DLD1 (cell line): ENCODE measurements at regions not wholly inside any gene's neighbourhood (a gene's known extent, or its start where the extent isn't known, plus 50 kb on each side); places are given as distances from the start of the nearest gene placed in this dataset.
"Not testable (repeated sequence)": the region's sequence is repeated elsewhere in the genome, so short reads cannot be mapped to it uniquely, and the experiment has no call there.

Source experiments
- in situ Hi-C: cut with HindIII; loops from 2 replicates; pipeline ENCODE4 v1.10.0; 2017; ENCODE audit warnings: low sequenced_read_pairs

DNA sequence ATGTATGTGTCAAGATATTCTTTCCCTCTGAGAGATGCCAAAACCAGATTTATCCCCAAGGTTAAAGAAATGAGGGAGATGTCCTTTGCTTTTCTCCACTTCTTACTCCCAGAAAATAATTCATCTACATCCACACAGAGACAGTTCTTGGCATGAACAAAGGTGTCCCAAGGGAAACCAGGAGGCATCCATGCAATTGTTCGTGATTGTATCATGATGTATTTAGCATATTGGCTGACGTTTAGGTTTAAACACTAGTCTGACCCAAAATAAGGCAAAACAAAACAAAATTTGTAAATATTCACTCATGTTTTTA lies 223.9 kb downstream of the C7orf25 start:
- in situ Hi-C loops, result no loop called here

DNA sequence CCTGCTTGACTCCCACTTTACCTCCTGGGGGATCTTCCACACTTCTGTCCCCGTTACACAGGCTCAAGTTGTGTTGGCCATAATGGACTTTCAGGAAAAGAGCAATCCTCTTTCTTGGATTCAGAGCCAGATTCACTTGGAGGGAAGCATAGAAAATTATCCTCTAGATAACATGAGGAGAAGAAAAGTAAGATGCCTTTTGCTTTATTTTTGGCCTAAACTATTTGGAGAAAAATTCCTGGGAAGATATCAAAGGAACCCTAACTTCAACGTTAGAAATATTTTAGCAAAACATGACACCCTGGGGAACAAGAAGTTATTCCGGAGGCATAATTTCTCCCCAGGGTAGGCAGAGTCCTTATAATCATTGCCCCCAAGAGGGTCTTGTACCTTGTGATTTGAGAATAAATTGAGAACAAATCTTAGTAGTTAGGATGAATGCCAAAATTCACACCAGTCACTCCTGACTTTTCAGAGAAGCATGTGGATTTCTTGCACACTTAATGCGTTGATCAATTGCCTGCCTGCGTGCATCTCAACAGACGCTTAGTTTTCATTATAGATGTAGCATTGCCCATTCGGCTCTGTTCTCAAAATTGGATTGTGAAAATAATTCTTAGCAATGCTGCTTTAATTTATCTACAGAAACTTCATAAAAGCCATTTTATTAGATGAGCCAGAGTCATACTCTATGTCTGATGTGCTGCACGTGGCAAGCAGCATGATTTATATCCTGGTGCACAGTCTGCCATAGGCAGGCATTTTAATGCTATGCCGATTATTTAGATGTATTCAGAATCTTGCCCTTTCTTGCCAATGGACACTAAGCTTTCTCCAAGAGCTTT lies 224.4 kb downstream of the C7orf25 start:
- in situ Hi-C loops, result no loop called here

DNA sequence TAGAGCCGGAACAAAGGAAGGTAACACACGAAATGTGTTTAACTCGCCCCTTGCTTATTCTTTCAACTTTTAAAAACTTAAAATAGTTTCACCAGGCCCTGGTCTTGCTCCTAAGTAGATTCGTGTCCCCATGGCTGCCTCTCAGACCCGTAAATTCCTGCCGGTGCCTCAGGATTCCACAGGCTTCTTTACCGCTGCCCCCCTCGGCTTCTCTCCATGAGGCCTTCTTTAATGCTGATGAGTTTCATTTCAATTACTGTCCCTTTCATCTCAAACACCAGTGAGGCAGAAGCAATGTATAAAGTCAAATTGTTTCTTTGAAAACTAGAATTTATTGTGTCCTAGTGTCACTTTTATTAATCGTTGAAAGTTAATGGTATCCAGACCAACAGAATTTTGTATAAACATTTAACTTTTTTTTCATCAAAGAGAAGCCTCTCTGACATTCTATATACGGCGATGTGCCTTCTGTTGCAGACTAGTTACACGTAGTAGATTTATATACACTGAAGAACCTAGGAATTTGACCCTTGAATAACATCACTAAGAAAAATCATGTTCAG lies 225.2 kb downstream of the C7orf25 start:
- in situ Hi-C loops, result no loop called here

DNA sequence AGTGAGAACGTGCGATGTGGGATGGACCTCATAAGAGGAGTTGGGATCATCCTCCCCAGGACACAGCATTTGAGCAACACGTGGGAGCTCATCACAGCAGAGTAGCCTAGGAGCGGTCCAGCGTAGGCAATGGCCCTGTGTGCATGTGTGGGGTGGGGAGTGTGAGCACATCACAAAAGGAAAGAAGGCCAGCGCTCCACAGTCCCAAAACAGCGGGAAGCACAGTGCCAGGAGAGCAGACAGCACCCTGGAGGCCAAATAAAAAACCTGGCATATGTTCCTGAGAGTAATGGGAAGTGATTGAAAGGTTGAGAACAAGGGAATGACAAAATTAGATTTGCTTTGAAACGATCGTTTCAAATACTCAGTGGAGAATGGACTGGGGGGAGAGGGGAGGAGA lies 226.0 kb downstream of the C7orf25 start:
- in situ Hi-C loops, result no loop called here

DNA sequence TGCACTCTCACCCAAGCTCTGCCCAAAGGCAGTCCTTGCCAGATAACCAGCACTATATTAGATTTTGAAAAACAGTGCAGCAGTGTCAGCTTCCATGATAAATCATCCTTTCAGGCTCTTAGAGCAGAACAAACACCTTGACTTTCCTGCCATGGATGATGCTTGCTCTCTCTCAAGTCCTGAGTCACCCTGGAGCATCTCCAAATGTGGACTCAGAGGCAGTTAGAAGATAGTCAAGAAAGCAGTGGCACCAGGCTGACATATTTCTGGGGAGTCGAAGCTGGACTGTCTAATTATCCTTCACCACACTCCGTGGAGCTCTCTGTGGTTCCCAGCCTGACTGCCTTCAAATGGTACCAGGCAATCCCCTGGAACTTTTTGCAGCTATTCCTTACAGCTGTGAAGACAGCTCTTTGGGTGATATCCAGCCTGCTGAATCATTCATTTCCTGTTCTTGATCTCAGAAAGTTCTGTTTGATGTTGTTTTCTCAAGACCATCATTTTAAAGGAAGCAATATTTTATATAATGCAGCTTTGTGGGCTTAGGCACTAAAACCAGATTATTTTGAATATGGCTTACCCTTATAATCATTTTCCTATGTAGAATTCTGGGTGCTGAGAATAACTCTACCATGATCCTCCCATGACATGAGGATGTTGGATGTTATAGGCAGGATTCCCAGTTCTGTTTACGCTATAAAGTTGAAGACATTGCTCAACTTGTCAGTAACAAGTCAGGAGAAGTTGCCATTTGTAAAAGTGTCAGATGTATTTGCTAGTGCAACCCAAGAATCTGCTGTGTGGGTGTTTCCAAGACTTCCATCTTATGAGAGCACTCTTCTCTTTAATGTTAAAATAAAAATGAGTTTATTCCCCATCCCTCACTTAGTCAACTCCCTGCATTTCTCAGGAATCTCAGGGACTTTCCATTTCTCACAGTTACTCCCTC lies 233.8 kb downstream of the C7orf25 start:
- in situ Hi-C loops, result no loop called here

DNA sequence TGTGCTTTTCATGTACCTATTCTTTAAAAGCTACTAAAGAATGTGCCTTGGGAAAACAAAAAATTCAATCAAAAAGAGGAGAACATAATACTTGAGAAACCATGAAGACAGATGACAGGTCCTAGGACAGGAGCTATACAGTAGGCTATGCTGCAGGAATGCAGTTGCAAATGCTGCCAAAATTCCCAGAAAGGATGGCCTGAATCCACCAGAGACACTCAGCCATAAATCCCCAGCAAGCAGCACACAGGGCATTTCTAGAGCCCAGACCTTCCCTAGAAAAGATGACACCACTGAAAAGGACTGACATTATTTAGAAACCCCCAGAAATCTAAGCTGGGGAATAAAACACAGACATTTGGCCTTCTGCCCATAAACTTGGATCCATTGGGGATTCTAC lies 237.3 kb downstream of the C7orf25 start:
- in situ Hi-C loops, result no loop called here

DNA sequence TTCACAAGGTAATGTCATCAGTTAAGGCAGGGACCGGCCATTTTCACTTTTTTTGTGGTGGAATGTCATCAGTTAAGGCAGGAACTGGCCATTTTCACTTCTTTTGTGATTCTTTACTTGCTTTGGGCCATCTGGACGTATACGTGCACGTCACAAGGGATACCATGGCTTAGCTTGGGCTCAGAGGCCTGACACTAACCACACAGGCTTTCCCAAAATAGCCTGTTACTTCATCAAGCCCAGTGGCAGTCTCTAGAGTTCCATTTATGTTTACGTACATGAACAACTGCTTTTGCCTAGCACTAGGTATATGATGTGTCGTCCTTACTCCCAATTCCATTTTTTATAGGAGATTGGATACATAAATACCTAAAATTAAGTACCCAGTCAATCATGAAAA lies 237.9 kb downstream of the C7orf25 start:
- in situ Hi-C loops, result no loop called here

DNA sequence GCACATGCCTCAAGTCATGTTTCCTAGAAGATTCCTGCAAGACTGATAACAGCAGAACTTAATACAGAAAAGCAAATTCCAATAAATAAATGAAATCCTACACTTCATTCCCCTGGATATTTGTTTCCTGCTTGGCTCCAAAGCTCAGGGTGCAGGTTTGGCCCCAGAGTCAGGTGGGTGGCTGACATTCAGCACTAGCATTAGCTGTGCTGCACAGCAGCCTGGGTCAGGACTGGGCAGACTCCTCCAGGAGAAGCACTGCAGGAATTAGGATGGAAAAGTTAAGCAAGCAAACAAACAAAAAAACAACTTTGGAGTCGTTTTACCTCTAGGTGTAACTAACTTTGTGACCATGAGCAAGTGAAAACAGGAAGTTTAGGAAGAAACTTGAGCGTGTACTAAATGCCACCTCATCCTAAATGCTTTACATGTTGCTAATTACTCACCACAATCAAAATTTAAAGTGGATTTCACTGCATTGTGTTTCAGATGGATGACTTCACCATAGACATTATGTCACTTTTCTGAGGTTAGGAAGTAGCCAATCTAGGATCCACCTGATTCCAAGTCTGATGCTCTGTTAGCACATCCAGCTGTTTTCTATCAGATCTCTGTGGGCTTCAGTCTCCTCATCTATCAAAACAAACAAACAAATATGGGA lies 239.4 kb downstream of the C7orf25 start:
- in situ Hi-C loops, result no loop called here

DNA sequence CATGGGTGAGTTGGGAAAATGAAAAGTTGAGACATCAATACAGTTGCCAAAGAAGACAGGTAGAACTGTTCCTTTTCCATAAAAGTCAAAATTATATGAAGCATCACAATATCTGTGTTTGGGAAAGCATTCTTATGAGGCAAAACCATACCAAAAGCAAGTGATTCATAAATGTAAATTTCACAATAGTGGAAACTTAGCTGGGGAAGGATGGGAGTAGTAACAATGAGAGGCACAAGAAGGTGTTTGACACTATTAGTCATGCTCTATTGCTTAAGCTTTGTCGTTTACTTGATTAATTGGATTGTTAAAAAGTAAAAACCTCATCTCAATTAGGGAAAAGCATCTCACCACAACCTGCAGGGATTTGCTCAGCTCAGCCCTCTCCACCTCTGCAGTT lies 240.2 kb downstream of the C7orf25 start:
- in situ Hi-C loops, result no loop called here

DNA sequence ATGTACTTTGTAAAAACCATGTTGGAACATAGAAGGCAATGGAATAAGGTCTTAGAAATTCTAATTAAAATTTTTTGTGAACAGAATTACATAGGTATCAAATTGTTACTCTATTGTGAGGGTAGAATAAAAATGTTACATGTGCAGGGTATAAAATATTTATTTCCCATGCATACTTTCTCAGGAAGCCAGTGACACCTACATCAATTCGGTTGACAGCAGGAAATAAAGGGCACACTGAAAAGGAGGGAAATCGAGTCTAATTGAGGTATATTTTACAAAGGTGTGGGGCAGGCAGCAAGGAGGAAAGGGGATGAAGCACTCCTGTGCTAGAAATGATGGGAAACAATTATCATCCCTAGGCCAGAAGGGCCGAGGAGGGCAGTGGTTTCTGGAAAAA lies 244.9 kb downstream of the C7orf25 start:
- in situ Hi-C loops, result no loop called here

DNA sequence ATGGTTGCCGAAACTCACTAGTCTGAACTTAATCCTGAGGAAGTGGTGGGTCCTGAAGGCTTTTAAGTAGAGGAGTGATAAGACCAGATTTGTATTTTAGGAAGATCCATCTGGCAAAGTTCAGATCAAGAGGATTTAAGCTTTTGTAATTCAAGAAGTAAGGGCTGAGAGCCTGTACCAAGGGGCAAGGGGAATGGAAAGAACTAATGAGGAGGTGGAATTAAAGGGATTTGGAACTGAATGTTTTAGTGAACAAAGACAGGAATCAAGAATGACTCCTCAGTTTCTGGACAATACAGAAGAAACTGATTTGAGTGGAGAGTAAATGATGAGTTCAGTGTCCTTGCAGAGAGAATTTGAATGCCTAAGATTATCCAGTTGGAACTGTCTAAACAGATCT lies 249.0 kb downstream of the C7orf25 start:
- in situ Hi-C loops, result no loop called here

DNA sequence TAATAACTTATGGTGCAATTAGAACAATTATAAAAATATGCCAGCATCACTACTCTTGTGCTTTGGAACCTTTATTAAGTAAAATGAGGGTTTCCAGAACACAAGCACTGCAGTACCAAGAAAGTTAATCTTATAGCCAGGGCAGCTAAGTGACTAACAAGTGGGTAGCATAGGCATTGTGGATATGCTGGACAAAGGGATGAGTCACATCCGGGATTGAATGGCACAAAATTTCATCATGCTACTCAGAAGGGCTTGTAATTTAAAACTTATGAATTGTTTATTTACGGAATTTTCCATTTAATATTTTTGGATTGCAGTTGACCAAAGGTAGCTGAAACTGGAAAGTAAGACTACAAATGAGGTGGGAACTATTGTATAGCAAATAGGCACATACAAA lies 250.6 kb downstream of the C7orf25 start:
- in situ Hi-C loops, result no loop called here

DNA sequence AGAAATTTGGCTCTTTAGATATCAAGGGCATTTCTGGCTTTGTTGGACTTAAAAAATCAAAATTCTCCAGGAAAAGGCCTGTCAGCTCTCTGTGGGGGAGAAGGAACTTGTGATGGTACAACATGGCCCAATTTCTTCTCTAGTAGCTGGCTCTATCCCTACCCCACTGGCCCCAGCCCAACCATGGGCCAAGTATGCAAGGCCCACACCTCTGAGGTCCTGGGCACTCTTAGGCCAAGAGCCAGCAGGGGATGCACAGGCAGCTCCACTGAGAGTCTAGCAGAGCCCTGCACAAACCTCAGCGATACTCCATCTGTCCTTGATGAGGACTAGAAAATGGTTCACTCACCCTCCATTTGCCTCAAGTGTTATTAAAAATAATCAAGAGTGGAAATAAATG lies 261.2 kb downstream of the C7orf25 start:
- in situ Hi-C loops, result no loop called here

DNA sequence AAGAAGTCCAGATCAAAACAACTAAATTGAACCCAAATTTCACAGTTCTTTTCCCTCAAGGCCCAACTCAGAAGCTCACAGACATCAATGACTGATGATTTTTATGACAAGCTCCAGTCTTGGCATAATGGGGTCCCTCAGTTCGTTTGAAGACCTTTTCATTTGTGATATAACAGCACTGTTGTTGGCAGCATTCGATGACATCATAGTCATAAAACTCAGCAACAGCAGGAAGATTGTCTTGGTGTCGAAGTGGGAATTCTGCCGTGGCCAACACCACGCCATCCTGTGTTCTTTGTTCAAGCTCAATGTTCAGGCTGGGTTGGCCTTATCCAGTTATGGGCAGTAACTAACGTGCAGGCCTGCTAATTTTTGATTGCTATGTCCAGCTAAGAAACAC lies 261.7 kb downstream of the C7orf25 start:
- in situ Hi-C loops, result no loop called here

DNA sequence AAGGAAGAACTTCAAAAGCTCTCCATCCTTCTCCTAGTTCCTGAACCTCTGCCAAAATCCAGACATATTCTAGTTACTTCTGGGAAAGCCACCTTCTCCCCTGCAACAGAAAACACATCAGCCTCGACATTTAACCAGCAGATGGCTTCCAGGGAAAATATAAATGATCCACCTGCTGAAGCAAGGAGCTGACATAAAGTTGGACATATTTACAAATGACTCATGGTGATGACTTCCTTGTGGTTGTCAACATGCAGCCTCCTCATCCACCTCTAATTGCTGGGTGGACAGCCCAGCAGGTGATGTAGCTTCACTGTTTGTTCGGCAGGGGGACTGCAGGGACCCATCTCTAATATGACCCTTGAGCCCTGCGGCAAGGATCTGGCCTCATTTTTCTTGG lies 266.0 kb downstream of the C7orf25 start:
- in situ Hi-C loops, result no loop called here

DNA sequence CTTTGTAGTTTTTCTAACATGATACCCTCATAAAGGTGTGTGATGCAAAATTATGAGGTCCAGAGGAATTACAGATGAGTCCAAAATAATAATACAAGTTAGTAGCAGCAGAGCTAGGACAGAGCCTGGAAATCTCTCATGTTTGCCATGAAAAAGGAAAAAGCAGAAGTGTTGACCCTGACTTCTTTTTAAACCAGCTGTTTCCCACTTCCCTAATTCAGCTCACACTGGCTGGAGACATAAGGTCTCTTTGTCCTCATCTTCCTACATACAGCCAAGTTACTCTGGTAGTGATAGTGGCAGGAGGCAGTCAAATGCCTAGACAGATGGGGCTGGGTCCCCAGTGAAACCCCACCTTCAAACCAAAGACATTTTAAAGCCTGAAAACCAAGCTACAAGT lies 269.2 kb downstream of the C7orf25 start:
- in situ Hi-C loops, result no loop called here

DNA sequence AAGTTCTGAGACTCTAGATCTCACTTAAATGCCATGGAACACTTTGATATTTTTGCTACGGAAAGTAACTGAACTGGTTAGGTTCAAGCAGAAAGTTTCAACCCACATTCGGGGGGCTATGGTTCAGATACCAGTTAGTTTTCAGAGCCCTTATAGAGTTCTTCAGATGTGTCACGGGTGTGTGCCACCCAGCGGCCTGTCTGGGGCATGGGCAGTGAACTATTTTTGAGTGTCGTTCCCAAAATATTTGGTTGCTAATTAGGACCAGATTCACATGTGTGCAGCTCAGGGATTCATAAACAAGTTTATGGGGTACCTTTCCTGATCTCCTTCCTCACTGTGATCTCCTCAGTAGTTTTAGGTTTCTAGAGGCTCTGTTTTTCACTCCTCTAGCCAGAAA lies 271.9 kb downstream of the C7orf25 start:
- in situ Hi-C loops, result no loop called here

DNA sequence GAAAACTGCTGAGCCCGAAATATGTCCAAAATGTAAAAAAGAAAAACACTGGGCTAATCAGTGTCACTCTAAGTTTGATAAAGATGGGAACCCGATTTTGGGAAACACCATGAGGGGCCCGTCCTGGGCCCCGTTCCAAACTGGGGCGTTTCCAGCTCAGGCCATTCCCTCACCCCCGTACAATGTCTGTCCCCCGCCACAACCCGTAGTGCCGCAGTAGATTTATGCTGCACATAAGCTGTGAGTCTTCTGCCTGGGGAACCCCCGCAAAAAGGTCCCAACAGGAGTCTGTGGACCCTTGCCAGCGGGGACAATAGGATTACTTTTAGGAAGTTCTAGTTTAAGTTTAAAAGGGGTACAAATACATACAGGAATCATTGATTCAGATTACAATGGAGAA lies 275.5 kb downstream of the C7orf25 start:
- in situ Hi-C loops, result not testable (repeated sequence)

DNA sequence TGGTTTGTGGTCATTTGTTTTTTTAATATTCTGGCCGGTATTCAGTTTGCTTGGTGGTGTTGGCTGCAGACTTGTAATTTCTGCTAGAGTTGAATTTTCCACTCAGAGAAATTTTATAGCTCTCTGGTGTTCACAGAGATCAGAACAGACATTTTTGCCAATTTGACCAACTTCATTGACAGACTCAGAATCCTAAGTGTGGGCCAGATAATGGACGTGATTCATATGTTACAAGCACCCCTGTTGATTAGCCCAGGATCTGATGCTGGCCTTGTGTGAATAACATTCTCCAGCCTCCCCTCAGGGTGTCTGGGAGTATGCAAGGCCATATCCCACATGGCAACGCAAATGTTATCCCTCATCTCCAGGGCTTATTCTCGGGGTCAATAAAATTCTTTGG lies 283.8 kb downstream of the C7orf25 start:
- in situ Hi-C loops, result no loop called here

DNA sequence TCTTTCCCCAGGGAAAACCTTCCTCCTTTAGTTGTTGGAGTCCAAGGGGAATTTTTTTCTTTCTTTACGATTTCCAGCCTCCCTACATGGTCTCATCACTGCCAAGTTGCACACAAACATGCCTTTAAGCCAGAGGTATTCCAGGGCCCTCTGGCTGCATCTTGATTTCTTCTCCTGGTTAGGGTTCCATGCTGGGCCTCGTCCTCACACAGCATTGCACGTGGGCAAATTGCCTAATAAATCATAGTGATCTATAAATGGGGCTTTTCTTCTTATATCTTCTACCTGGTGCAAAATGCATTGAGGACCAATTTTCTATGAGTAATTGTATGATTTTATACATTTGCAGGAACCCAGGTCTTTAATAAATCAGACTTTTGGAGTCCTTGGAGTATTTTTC lies 284.2 kb downstream of the C7orf25 start:
- in situ Hi-C loops, result no loop called here

DNA sequence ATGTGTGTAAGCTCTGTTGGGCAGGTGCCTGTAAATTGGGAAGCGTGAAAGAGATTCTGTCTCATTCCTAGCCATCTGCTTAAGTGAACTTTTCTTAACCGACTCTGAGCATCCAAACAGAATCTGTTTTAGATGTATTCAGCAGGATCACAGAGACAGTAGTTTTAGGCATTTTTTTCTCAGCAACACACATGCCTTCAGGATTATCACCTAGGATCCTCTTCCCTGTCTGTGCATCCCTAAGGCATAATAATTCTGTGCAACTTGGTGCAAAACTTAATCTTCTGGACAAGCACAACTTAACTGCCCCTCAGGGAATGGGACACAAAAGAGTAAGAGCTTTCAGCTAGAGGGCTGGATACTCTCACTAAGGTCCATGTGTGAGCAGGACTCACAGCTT lies 284.8 kb downstream of the C7orf25 start:
- in situ Hi-C loops, result no loop called here
